KMS-11 (cell line): ENCODE measurements at regions not wholly inside any gene's neighbourhood (a gene's known extent, or its start where the extent isn't known, plus 50 kb on each side); places are given as distances from the start of the nearest gene placed in this dataset.
"Not testable (repeated sequence)": the region's sequence is repeated elsewhere in the genome, so short reads cannot be mapped to it uniquely, and the experiment has no call there.

Source experiments
- H2AFZ ChIP-seq: fragments of 200-600 bp; sonication (generic); 2 replicates; pipeline ENCODE4 v1.6.1; 2016; ENCODE audit warnings: antibody characterized with exemption, mixed run types, low read depth
- H3K27ac ChIP-seq: fragments of 200-600 bp; sonication (generic); 2 replicates; pipeline ENCODE4 v1.6.1; 2016; ENCODE audit warnings: mild to moderate bottlenecking, mixed run types
- H3K27me3 ChIP-seq: fragments of 200-600 bp; sonication (generic); 2 replicates; pipeline ENCODE4 v1.6.1; 2017; ENCODE audit warnings: mild to moderate bottlenecking, low read depth, mixed run types, moderate library complexity; ENCODE audit not compliant: insufficient read depth
- H3K36me3 ChIP-seq: fragments of 200-600 bp; sonication (generic); 2 replicates; pipeline ENCODE4 v1.6.1; 2017; ENCODE audit warnings: mild to moderate bottlenecking, mixed run types; ENCODE audit not compliant: insufficient read depth
- H3K4me1 ChIP-seq: fragments of 200-600 bp; sonication (generic); 2 replicates; pipeline ENCODE4 v1.6.1; 2016; ENCODE audit warnings: mild to moderate bottlenecking, low read depth, mixed run types; ENCODE audit not compliant: poor library complexity, severe bottlenecking
- H3K4me2 ChIP-seq: fragments of 200-600 bp; sonication (generic); 2 replicates; pipeline ENCODE4 v1.7.0; 2016; ENCODE audit warnings: mild to moderate bottlenecking, mixed run types
- H3K4me3 ChIP-seq: fragments of 200-600 bp; sonication (generic); IDR thresholded peaks from 2 replicates; pipeline ENCODE4 v1.6.1; 2017; ENCODE audit warnings: low read depth, low read length, mixed read lengths; ENCODE audit not compliant: insufficient read depth
- H3K79me2 ChIP-seq: fragments of 200-600 bp; sonication (generic); 2 replicates; pipeline ENCODE4 v1.6.1; 2016; ENCODE audit warnings: low read depth, mixed run types; ENCODE audit not compliant: insufficient read depth
- H3K9ac ChIP-seq: fragments of 200-600 bp; sonication (generic); 2 replicates; pipeline ENCODE4 v1.6.1; 2016; ENCODE audit warnings: mild to moderate bottlenecking, mixed run types
- H4K20me1 ChIP-seq: fragments of 200-600 bp; sonication (generic); 2 replicates; pipeline ENCODE4 v1.6.1; 2016; ENCODE audit warnings: mild to moderate bottlenecking, mixed run types; ENCODE audit not compliant: insufficient read depth
- CTCF ChIP-seq: fragments of 200-600 bp; sonication (generic); conservative IDR thresholded peaks from 2 replicates; pipeline ENCODE4 v1.6.1; 2017; ENCODE audit warnings: low read depth, mild to moderate bottlenecking, antibody characterized with exemption, low read length, moderate library complexity, mixed read lengths

GRCh38 chr1:148310807-148311206, 158.7 kb upstream of the NBPF11 start:
- H2AFZ ChIP-seq: no peak overlapping the region
- H3K27me3 ChIP-seq: no peaks in the 10 kb centered on the region
- no peak for TF ChIP-seq CTCF
- H4K20me1 ChIP-seq: no peaks in the 10 kb centered on the region
- no peaks in the 10 kb centered on the region for H3K79me2 ChIP-seq
- no peak overlapping the region for H3K4me2 ChIP-seq
- H3K9ac ChIP-seq: no peak overlapping the region
- no peaks in the 10 kb centered on the region for H3K36me3 ChIP-seq
- H3K27ac ChIP-seq: no peak overlapping the region
- no peaks in the 10 kb centered on the region for H3K4me1 ChIP-seq
- no peak overlapping the region for H3K4me3 ChIP-seq

GRCh38 chr1:148309940-148310500, 157.9 kb upstream of the NBPF11 start:
- no peak for TF ChIP-seq CTCF
- H3K27ac ChIP-seq: no peak overlapping the region
- H3K4me2 ChIP-seq: no peak overlapping the region
- H4K20me1 ChIP-seq: no peaks in the 10 kb centered on the region
- no peaks in the 10 kb centered on the region for H3K79me2 ChIP-seq
- H3K36me3 ChIP-seq: no peaks in the 10 kb centered on the region
- H2AFZ ChIP-seq: no peak overlapping the region
- peaks cover 7% of the 10 kb centered on the region for H3K4me1 ChIP-seq
- H3K4me3 ChIP-seq: no peak overlapping the region
- no peak overlapping the region for H3K9ac ChIP-seq
- H3K27me3 ChIP-seq: no peaks in the 10 kb centered on the region

GRCh38 chr1:148308832-148309458, 156.9 kb upstream of the NBPF11 start:
- Histone ChIP-seq H3K27me3 (no peaks in the 10 kb centered on the region), H3K4me3 (no peak overlapping the region), H2AFZ (no peak overlapping the region), H3K4me1 (peaks cover 17% of the 10 kb centered on the region), H3K79me2 (no peaks in the 10 kb centered on the region), H4K20me1 (no peaks in the 10 kb centered on the region), H3K27ac (no peak overlapping the region), H3K4me2 (no peak overlapping the region), H3K36me3 (no peaks in the 10 kb centered on the region), H3K9ac (no peak overlapping the region)
- TF ChIP-seq CTCF: no peak

- no peaks in the 10 kb centered on the region for H4K20me1 ChIP-seq
- no peak overlapping the region for H2AFZ ChIP-seq
- H3K9ac ChIP-seq: no peak overlapping the region
- no peaks in the 10 kb centered on the region for H3K79me2 ChIP-seq
- no peaks in the 10 kb centered on the region for H3K36me3 ChIP-seq
- no peak overlapping the region for H3K4me2 ChIP-seq
- no peak for TF ChIP-seq CTCF
- H3K27me3 ChIP-seq: no peaks in the 10 kb centered on the region
- no peak overlapping the region for H3K27ac ChIP-seq
- peaks cover 17% of the 10 kb centered on the region for H3K4me1 ChIP-seq
- H3K4me3 ChIP-seq: no peak overlapping the region
Observed at GRCh38 chr1:148307583-148308185, 155.6 kb upstream of the NBPF11 start.

- not testable (repeated sequence) for H3K36me3 ChIP-seq, H3K4me3 ChIP-seq, H4K20me1 ChIP-seq, H3K27ac ChIP-seq, H3K27me3 ChIP-seq, H3K9ac ChIP-seq, H2AFZ ChIP-seq, H3K79me2 ChIP-seq
- Histone ChIP-seq H3K4me1 (peaks cover 17% of the 10 kb centered on the region), H3K4me2 (peak overlapping the region; percentile 77; the same call in 1 of the 2 replicates)
Observed at GRCh38 chr1:148304935-148305334, 152.9 kb upstream of the NBPF11 start.

GRCh38 chr1:148302586-148303364, 150.7 kb upstream of the NBPF11 start:
- Histone ChIP-seq H3K4me1 (peaks cover 17% of the 10 kb centered on the region), H3K9ac (peak overlapping the region; percentile 49), H3K27ac (peak overlapping the region; percentile 51), H2AFZ (peak overlapping the region; percentile 77), H3K4me3 (peak overlapping the region; percentile 77), H3K4me2 (peak overlapping the region; percentile 77)
- H3K27me3 ChIP-seq, H4K20me1 ChIP-seq, H3K36me3 ChIP-seq, H3K79me2 ChIP-seq: not testable (repeated sequence)
